Spleen (tissue), 7 donors: ENCODE measurements at regions not wholly inside any gene's neighbourhood (a gene's known extent, or its start where the extent isn't known, plus 50 kb on each side); places are given as distances from the start of the nearest gene placed in this dataset.

ENCODE experiments used
- CTCF ChIP-seq, 11 experiments: fragments of 200-600 bp in 7 of 11; fragments of 450-650 bp in 4 of 11; sonication (generic) in 4 of 11; IDR thresholded peaks in 8 of 11; conservative IDR thresholded peaks in 3 of 11; 1 replicate in 7 of 11; 2 replicates in 4 of 11; pipeline versions ENCODE4 v1.4.0 to v1.8.0; 2016 to 2021; ENCODE audit warnings: antibody characterized with exemption in 11 of 11, inconsistent platforms in 4 of 11, mild to moderate bottlenecking in 1 of 11
- POLR2A ChIP-seq, 3 donors: fragments of 450-650 bp; IDR thresholded peaks; one replicate each; pipeline ENCODE4 v1.5.1; 2017; ENCODE audit warnings: antibody characterized with exemption in 3 of 3, mild to moderate bottlenecking in 1 of 3
- POLR2AphosphoS5 ChIP-seq, 3 donors: sonication (generic); formaldehyde crosslinking; IDR thresholded peaks; one replicate each; pipeline ENCODE4 v1.5.1; 2017; ENCODE audit warnings: antibody characterized with exemption in 3 of 3
- donor health status: DM: no; HTN: no; CAD: no; lungs with moderate emphysema.
- donor health status: DM: no; HTN: no; CAD: no.
- donor health status: DM: no; HTN: no; CAD: no.

GRCh38 chr21:28487455-28488070 is 505.1 kb downstream of the LTN1 start:
- TF ChIP-seq CTCF (IDR thresholded peaks at IDR 0.05 in 8 of 11, conservative IDR thresholded peaks at IDR 0.05 in 3 of 11) (no peak), POLR2A (IDR thresholded peaks at IDR 0.05) (no peak), POLR2AphosphoS5 (IDR thresholded peaks at IDR 0.05) (no peak)
